MM.1S (cell line): ENCODE measurements at regions not wholly inside any gene's neighbourhood (a gene's known extent, or its start where the extent isn't known, plus 50 kb on each side); places are given as distances from the start of the nearest gene placed in this dataset.

Experiments
- EZH2 ChIP-seq: fragments of 300-600 bp; sonication (generic); optimal IDR thresholded peaks from 2 replicates; pipeline ENCODE3; 2017; ENCODE audit warnings: low read depth, mild to moderate bottlenecking, antibody characterized with exemption, low read length, mixed read lengths
- TF ChIP-seq, protein P1 (sequence below): fragments of 300-600 bp; sonication (generic); IDR thresholded peaks from 2 replicates; pipeline ENCODE4 v1.5.1; 2016; ENCODE audit warnings: antibody characterized with exemption, low read length, mixed read lengths

- TF ChIP-seq, protein P1, sequence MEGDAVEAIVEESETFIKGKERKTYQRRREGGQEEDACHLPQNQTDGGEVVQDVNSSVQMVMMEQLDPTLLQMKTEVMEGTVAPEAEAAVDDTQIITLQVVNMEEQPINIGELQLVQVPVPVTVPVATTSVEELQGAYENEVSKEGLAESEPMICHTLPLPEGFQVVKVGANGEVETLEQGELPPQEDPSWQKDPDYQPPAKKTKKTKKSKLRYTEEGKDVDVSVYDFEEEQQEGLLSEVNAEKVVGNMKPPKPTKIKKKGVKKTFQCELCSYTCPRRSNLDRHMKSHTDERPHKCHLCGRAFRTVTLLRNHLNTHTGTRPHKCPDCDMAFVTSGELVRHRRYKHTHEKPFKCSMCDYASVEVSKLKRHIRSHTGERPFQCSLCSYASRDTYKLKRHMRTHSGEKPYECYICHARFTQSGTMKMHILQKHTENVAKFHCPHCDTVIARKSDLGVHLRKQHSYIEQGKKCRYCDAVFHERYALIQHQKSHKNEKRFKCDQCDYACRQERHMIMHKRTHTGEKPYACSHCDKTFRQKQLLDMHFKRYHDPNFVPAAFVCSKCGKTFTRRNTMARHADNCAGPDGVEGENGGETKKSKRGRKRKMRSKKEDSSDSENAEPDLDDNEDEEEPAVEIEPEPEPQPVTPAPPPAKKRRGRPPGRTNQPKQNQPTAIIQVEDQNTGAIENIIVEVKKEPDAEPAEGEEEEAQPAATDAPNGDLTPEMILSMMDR, result peak; percentile 24
- TF ChIP-seq EZH2, result no peak
Observed at GRCh38 chr3:107117922-107118536, 259.2 kb upstream of the CCDC54 start.
